DMS153 treated with DMSO at 0.1 percent for 48 hours (cell line): ENCODE measurements at regions not wholly inside any gene's neighbourhood (a gene's known extent, or its start where the extent isn't known, plus 50 kb on each side); places are given as distances from the start of the nearest gene placed in this dataset.

Experiments used
- DNase-seq: peaks from one replicate; lab custom pipeline; 2025; ENCODE audit not compliant: unreplicated experiment; lab: John Stamatoyannopoulos, UW

- DNase-seq, result peak; percentile 8
These were observed 636.2 kb upstream of the IGFBP3 start for GRCh38 chr7:46557295-46557711.

GRCh38 chr7:46554688-46555422, 633.8 kb upstream of the IGFBP3 start:
- no peak for DNase-seq

GRCh38 chr7:46551603-46552002, 630.5 kb upstream of the IGFBP3 start:
- DNase-seq, result no peak

- no peak for DNase-seq
These were observed 629.8 kb upstream of the IGFBP3 start for GRCh38 chr7:46550864-46551263.

GRCh38 chr7:46549892-46550639, 629.0 kb upstream of the IGFBP3 start:
- no peak for DNase-seq

GRCh38 chr7:46549347-46549746, 628.3 kb upstream of the IGFBP3 start:
- no peak for DNase-seq

- no peak for DNase-seq
These were observed 626.0 kb upstream of the IGFBP3 start for GRCh38 chr7:46547044-46547443.

GRCh38 chr7:46545790-46546189, 624.7 kb upstream of the IGFBP3 start:
- DNase-seq, result no peak

- DNase-seq, result no peak
These were observed 623.4 kb upstream of the IGFBP3 start for GRCh38 chr7:46544396-46545008.

GRCh38 chr7:46542076-46542475, 621.0 kb upstream of the IGFBP3 start:
- DNase-seq, result no peak

- no peak for DNase-seq
These were observed 618.9 kb upstream of the IGFBP3 start for GRCh38 chr7:46539892-46540483.

- no peak for DNase-seq
These were observed 616.3 kb upstream of the IGFBP3 start for GRCh38 chr7:46537191-46537905.

- no peak for DNase-seq
These were observed 613.9 kb upstream of the IGFBP3 start for GRCh38 chr7:46534664-46535588.

- DNase-seq, result no peak
These were observed 612.9 kb upstream of the IGFBP3 start for GRCh38 chr7:46533946-46534345.

GRCh38 chr7:46532571-46532970, 611.5 kb upstream of the IGFBP3 start:
- DNase-seq, result no peak

- DNase-seq, result no peak
These were observed 609.1 kb upstream of the IGFBP3 start for GRCh38 chr7:46530081-46530750.

GRCh38 chr7:46527360-46527759, 606.3 kb upstream of the IGFBP3 start:
- DNase-seq, result no peak

- no peak for DNase-seq
These were observed 604.8 kb upstream of the IGFBP3 start for GRCh38 chr7:46525876-46526275.

- no peak for DNase-seq
These were observed 603.3 kb upstream of the IGFBP3 start for GRCh38 chr7:46524350-46524749.
